Astrocyte of the hippocampus (primary cell): ENCODE measurements at regions not wholly inside any gene's neighbourhood (a gene's known extent, or its start where the extent isn't known, plus 50 kb on each side); places are given as distances from the start of the nearest gene placed in this dataset.
A peak's percentile ranks its signal among the peaks of the same experiment; 100 is the strongest.
"Not testable (repeated sequence)": the region's sequence is repeated elsewhere in the genome, so short reads cannot be mapped to it uniquely, and the experiment has no call there.

Source experiments
- DNase-seq: peaks from one replicate; pipeline ENCODE4 v3.0.0; 2011; ENCODE audit warnings: low read depth, low spot score

DNA sequence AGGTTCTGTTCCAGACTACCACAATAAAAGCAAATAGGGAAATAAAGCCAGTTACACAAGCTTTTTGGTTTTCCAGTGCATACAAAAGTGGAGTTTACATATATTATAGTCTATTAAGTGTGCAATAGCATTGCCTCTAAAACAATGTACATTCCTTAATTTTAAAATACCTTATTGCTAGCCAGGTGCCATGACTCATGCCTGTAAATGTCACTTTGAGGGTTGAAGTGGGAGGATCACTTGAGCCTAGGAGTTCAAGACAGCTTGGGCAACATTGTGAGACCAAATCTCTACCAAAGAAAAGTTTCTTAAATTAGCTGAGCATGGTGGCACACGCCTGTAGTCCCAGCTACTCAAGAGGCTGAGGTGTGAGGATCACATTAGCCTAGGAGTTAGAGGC, 52.9 kb upstream of the IMP4 start:
- no peak for DNase-seq

DNA sequence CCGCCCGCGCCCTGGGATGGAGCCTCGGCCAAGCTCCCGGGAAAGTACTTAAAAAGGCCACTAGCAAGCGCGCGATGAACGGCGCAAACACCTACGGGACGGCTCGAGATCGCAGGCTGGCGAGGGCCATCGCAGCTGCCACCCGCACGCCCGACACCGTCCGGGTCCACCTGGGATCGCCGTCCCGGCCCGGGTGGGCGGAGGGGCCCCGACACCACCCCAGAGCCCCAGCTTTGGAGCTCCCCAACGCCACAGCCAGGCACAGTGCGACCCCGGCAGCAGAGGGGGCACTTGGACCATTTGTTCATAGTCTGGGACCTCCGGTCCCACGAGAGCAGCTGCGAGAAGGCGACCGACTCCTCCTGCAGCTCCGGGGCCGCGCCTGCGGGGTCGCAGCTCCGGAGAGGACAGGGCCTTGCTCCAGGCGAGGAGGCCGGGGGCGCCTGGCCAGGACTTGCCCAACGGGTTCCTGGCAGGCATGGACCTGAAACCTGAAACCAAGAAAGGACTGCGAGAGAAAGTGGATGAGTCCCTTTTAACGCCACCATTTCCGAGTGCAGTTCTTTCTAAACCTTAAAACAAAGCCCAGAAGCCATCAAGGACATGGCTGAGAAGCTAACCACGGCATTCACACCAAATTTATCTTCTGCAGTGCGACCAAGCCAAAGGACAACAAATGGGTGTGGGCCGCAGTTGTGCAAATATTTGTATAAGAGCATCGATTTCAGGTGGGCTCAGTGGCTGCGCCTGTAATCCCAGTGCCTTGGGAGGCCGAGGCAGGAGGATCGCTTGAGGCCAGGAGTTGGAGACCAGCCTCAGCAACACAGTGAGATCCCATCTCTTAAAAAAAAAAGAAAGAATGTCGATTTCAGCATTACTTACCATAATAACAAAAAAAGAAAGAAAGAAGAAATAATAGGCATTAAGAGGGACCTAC, 54.0 kb upstream of the IMP4 start:
- no peak for DNase-seq

DNA sequence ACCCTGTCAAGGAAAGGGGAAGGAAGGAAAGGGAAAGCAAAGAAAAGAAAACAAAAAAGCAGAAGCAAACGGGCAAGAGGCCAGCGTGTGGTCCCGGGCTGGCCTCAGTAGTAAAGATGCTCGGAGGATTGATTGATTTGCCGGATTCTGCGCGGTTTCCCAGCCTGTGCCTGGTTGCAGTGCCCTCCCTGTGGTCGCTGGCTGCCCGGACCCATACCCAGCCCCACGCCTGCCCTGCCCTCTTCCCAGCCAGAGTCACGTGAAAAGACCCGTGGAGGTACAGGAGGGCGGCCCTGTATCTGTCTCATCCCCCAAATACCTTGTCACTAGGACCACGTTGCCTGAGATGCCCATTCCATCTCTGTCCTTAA, 55.1 kb upstream of the IMP4 start:
- no peak for DNase-seq

DNA sequence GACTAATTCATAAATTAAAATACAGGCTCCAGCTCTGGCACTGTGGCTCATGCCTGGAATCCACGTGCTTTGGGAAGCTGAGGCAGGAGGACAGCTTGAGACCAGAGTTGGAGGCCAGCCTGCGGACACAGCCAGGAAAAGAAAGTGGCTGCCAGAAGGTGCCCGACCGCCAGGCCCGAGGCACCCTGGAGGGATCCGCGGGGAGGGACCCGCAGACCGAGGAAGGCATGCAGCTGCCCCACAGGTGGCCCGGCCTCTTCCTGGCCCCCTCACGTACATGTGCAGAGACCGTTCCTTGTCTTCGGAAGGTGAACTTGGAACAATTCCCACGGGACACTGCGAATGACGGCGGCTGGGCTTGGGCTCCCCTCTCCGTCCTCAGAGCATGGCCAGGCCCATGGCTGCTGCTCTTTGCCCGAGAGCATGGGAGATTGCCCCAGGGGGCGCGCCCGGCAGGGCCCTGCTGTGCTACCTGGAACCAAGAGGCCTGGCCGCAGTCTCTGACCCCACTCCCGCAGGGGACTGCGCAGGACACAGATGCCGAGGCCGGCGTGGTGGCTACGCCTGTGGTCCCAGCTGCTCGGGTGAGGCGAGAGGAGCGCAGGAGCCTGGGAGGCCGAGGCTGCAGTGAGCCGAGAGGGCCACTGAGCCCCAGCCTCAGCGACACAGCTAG, 55.6 kb upstream of the IMP4 start:
- DNase-seq, result no peak

DNA sequence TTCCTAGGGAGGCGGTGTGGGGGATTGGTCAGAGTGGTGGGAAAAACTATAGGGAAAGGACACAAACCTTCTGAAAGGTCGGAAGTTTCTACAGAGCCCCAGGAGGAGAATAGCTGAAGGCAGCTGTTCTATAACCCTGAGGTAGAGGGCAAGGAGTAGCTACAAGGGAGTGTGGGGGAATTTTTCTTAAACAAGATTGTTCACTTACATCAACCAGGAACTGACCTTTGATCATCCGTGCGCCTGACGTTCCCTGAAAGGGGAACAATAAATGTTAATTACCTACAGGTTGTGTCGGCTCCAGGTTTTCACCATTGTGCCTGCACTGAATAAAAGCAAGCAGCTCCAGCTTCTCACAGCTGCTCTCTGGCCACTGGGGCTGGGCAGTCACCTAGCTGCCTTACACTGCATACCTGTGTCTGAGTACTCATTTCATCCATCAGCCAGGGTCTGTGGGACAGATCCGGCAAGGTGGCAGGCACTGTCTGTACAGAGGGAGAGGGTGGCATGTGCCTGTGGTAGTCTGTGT, 59.3 kb upstream of the IMP4 start:
- not testable (repeated sequence) for DNase-seq

DNA sequence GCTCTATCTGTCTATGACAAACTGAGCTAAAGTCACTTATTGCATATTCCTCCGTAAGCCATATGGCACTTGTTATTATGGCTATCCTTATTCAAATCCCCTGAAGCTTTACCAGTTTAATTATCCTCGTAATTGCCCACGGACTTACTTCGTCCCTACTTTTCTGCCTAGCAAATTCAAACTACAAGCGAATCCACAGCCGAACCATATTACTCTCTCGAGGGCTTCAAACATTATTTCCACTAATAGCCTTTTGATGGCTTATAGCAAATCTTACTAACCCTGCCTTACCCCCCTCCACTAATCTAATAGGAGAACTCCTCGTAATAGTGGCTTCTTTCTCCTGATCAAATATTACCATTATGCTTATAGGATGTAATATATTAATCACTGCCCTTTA, 63.1 kb upstream of the IMP4 start:
- not testable (repeated sequence) for DNase-seq

DNA sequence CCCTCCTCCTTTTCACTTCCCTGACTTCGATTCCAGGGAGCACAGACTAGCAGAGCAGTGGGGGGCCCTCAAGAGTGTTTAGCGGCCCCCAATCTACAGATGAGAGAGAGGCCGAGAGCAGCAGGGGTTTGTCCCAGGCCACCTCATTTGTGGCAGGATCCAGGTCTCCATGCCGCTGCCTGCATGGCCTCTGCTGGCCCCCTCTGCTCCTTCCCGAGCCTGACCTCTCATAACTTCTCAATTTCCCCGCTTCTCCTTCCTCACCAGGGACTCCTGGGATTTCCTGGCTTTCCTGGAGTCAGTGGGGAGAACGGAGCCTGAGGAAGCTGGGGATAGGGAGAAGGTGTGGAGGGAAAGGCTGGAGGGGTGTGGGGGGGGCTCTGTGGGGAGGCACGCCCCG, 70.1 kb upstream of the TUBA3E start:
- not testable (repeated sequence) for DNase-seq

DNA sequence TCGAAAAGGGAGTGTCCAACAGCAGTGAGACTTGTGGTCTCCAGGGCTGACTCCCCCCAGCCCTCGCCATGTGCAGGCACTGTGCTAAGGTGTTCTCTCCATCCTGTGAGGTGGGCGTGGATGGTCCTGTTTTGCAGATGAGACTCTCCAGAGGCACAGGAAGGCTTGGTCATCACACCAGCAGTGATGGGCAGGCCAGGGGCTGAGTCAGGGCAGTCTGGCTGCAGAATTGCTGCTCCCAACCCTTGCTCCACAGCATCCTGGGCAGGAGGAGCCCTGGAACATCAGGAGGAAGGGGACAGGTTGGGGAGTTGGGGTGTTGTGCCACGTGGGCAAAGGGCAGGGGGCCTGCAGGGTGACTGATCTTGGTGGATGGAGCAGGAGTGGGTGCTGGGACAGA, 69.3 kb upstream of the TUBA3E start:
- DNase-seq, result not testable (repeated sequence)

DNA sequence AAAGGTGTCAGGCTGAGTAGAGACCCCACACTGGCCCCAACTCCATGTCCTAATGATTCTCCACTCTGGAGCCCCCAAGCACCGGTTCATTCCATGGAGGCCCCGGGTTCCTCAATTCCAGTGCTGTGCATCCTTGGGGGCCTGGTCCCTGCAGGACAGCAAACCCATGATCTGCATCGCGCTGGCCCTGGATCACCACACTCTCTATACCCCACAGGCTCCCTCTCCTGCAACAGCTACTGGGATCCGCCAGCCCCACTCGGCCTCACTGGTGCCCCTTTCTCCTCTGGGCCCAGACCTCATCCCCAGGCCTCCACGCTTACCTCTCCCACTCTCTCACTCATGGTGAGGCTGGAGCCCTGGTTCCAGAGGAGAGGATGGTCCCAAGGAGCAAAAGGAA, 68.6 kb upstream of the TUBA3E start:
- not testable (repeated sequence) for DNase-seq

DNA sequence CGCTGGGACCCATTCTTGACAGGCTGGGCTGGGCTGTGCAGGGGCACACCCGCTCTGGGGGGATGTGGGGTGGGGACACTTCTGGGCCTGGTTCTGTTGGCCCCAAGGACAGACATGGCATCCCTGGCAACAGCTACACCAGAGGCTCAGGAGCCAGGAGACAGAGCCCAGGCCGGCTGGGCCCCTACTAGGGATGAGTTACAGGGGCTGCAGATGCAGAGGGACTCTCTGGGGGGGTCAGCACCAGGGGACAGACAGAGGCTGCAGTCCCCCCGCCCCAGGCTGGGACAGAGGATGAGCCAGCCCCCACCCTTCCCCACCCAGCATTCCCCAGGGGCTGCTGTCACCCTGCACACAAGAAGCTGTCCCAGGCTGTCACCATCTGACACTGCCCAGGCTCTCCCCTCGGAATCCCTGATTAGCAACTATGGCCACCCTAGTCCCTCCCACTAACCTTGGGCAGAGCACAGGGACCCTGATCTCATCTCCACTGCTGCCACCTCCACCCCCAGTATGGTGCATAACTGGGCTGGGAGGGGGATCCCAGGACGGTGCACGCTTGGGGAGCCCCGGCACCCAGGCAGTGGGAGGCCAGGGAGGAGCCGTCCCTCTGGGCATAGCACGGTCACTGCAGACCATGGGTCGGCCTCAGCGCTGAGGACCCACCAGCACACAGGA, 67.5 kb upstream of the TUBA3E start:
- not testable (repeated sequence) for DNase-seq

DNA sequence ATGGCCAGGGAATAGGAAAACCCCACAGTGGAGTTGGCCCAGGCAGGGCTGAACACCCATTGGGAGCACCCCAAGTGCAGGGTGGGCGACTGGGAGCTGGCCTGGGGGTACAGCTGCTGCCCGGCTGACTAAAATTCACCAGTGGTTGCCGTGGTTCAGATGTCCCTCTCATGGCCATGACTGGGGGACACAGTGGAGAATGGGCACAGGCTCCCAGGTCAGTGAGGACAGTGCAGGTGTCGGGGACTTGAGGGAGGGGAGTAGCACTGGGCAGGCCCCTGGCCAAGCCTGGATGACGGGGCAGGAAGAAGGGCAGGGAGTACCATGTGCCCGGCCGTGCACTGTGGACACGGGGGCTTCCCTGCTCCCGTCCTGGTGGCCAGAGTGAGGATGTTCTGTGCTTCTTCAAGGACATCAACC, 66.7 kb upstream of the TUBA3E start:
- not testable (repeated sequence) for DNase-seq

DNA sequence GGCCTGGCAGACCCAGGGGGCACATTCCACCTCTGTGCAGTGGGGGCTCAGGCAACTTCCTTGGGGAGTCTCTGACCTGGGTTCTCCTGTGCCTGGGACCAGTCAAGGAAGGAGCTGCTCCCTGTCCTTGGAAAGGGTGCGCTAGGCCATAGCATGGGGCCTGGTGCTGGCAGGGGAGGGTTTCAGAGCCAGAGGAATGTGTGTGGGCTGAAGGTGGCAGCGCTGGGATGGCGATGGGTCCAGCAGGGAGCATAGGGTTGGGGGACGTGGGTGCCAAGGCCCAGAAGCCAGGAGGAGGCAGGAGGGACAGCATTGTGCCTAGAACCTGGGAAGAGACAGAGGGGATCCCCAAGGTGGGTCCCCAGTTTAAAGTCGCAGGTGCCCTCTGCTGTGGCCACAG, 66.3 kb upstream of the TUBA3E start:
- DNase-seq, result no peak

DNA sequence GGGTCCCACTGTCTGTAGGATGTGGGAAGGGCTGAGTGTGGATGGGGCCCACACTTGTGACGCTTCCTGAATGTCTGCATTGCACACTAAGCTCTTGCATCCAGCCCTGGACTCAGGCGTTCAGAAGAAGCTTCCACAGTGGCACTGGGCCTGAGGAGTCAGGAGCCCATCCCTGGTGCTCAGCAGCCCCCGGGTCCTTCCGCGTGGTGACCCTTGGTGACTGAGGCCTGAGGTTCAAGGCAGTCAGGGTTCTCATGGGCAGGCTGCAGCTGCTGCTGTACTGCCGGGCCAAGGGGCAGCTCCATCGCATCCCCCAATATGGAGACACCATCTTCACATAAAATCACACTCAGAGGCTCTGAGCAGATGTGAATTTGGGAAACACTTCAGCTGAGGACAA, 65.8 kb upstream of the TUBA3E start:
- no peak for DNase-seq

DNA sequence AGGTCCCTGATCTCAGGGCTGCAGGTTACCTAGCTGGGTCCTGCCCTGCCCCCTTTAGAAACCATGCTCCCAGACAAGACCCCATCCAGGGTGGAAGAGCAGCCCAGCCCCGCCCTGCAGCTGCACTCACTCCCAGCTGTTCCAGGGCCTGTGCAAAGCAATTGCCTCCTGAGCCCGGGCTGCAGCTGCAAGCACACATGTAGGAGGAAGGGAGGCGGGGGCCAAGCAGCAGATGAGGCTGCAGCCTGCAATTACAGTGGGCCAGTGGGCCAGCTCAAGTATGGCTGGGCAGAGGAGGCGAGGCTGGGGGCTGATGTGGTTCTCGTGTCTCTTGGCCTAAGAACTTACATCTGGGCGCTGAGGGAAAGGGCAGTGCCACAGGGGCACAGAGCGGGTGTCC, 65.4 kb upstream of the TUBA3E start:
- DNase-seq, result no peak

DNA sequence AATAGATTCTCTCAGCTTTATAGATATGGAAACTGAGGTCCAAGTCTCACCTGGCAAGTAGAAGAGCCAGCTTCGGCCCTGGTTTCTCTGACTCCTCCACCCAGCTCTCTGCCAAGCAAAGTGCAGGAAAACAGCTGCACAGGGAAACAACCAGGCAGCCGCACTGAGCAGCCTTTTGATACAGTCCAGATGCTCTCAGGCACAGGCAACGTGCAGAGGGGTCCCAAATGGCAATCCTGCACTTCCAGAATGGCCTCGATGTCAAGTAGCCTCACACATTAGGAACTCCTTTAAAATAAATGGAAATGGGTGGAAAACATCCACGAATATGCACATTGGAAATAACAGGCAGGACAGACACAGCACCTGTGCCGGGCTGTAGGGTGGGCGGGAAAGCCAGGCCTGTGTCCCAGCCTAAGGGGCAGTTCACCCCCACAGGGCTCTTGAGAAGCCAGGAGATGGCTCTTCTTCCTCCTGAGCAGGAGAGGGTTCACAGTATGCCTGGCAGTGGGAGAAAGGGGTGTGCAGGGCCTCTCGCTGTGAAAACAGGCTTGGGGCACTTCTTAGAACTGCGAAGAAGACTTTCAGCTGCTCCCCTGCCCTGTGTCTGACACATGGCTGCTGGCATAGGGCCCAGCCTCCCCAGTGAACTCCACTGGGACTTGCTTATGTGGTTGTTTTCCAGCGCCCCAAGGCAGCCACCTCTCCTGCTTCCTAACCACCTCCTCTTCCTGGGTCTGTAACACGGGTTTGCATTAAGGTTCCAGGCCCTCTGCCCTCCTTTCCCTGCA, 63.9 kb upstream of the TUBA3E start:
- peak; percentile 15 for DNase-seq

DNA sequence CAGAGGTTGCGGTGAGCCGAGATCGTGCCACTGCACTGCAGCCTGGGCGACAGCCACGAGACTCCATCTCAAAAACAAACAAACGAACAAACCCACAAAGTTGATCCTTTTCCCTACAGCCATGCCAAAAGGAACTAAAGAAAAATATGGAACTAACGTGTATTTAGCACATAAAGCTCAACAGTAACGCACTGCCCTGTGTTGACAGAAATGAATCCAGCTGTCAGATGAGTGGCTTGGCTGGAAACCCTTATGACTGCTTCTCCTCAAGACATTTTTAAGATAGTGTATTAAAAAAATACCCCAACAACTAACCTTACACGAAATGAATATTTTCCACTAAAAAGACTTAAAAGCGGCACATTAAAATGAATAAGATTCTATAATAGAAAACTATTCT, 62.9 kb upstream of the TUBA3E start:
- no peak for DNase-seq

DNA sequence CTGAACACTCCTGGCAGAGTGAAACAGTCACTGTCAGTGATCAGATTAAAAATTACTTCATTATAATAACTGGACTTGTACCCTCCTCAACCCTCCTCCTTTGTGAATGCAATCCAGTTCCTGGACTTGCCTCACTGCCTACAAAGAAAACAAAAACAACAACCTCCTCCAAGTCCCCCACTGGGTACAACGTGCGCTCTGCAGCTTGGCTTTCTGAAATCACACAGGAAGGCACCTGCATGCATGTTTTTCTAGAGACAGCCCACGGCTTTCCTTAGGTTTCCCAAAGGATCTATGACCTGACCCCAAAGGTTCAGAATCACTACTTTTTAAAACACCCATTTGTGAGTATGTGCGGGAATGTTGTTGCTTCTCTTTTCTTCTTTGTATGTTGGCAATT, 61.4 kb upstream of the TUBA3E start:
- DNase-seq, result no peak

DNA sequence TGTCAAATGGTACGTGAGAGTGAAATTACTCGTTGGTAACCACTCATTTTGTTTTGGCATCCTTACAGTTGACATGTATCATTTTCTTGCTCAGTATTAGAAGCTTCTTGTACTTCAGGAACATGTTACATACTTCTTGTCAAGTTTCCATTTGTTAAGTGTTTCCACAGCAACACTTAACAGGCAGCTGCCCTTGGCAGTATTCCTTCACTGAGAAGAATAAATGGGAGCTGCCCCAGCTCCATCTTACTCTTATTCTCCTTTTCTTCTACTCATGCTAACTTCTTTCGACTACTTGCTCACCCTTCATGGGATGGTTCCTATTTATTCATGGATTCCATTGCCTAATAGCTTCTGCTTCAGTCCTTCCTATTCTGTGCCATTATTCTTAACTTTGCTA, 60.1 kb upstream of the TUBA3E start:
- no peak for DNase-seq

DNA sequence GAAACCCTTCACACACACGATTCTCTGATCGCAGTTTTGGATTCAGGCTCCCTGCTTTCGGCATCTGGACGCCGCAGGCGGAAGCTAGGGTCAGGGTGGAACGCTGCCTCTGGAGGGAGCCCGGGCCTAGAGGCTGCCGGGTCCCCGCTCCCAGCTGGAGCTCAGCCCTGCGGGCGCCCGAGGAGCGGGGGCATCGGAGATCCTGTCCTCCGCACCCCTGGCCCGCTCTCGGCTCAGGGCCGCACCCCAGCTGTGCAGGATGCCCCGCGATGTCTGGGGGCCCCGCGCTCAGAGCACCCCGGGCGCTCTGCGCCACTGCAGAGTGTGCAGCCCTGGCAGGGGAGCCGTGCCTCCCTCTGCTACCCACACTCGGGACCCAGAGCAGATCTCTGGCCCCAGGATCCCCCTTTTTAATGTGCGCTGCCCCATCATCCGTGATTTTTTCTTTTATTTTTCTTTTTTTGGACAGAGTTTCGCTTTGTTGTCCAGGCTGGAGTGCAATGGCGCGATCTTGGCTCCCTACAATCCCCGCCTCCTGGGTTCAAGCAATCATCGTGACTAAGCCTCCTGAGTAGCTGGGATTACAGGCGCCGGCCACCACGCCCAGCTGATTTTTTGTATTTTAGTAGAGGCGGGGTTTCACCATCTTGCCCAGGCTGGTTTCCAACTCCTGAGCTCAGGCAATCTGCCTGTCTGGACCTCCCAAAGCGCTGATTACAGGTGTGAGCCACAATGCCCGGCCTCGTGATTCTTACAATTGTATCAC, 54.8 kb upstream of the TUBA3E start:
- peak; percentile 31 for DNase-seq

DNA sequence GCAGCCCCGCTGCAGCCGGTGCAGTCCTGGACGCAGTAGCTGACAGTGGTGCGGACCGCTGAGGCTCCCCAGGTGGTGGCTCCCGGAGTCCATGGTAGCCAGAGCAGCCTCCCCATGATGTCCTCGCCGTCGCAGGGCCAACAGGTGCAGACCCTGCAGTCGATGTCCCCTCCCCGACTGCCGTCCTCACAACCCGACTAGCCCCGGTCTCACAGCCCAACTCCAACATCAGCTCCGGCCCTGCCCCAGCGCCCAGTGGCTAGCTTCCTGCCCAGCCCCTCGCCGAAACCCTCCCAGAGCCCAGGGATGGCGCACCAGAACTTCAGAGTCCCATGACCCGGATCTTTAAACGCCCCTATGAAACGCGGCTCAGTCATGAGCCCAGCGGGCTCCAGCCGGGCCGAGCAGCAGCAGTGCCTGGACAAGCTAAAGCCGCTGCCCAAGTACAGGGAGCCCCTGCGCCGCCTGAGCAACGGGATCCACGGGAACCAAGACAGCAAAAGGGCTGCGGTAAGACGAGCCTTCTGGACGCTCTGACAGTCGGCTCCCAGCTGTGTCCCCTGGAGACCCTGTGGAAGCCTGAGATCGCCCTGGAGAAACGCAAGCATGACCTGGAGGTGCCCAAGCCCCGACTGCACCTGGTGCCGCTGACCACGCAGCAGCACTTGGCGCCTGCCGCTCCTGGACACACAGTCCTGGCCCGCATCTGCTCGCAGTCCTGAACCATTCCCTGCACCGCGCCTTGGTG, 53.8 kb upstream of the TUBA3E start:
- DNase-seq, result no peak
